ENCODE measurements at regions not wholly inside any gene's neighbourhood (a gene's known extent, or its start where the extent isn't known, plus 50 kb on each side); places are given as distances from the start of the nearest gene placed in this dataset.
A peak's percentile ranks its signal among the peaks of the same experiment; 100 is the strongest.
"Not testable (repeated sequence)": the region's sequence is repeated elsewhere in the genome, so short reads cannot be mapped to it uniquely, and the experiment has no call there.

DNA sequence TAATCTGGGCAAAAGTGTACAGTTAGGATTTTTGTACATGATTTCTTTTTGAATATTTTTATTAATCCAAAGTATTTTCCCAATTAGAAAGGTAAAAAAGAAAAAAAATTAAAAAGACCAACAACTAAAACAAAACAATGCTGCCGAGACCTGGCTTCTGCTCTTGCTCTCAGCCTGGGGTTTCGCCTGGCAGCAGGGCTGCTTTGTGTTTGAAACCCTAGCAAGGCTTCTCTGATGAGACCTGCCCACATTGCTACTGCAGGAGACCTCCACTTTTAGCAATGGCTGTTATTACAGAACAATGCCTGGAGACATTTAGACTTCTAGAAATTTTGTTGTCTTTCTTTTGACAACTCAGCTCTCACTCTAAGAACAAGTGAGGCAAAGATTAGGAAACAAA lies 1153.0 kb upstream of the TMEM132C start:
- no peak for DNase-seq

DNA sequence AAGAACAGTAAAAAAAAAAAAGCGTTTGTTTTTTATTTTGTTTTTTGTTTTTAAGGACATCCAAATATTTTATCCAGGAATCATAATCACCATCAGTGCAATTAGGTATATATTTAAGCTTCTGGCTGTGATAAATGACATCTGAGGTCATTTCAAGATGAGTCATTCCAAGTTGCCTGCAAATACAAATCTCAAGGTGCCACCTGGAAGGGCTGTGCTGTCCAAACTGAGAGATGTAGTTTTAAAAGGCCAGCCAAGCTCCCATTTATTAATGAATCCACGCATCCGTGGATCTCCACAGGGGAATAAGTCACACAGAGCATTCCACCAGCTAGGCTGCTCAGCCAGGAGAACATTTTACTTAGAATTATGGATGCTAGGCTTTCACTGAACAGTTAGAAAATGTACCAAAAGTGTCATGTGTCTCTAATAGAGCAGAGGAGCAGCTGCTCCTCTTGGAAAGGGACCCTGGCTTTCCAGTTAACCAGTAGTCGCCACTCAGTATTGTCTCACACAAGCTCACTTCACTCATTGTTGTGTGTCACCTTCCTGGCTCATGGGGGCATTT lies 1151.4 kb upstream of the TMEM132C start:
- DNase-seq, result no peak

DNA sequence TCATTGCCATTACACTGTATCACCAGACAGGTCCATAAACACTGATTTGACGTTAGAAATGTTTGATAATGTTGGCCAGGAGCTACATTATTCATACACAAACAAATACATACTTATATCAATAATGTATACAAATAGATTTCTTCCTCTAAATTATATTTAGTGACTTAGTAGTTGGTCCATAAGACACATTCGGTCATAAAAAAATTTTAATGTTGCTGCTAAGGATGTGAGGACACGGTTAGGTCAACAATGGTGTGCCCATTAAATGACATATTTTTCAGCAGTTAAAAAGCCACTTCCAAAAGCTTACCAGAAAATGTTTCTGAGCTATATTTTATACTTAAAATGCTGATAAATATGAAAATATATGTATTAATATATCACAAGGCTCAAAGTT lies 1148.7 kb upstream of the TMEM132C start:
- no peak for DNase-seq

DNA sequence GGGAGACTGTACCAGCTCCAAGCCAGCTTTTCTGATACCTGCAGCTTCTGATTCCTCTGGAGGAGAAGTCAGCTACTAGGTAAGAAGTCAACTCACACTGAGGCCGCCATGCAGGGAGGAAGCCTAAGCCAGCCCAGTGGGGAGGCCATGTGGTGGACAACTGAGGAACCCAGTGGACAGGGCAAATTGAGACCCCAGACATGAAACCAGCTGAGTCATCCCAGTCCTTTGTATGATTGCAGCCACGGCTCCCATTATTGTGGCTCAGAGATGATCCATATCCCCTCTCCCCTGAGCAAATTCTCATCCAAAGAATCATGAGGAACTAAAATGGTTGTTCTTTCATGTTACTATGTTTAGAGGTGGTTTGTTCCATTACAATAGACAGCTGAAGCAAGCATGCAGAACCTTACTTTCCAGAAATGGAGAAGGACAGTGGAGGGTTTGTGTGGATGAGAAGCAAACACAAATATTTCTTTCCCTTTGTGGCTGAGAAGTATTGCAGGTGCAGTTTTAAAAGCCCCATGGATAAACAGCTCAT lies 1147.3 kb upstream of the TMEM132C start:
- DNase-seq, result no peak

DNA sequence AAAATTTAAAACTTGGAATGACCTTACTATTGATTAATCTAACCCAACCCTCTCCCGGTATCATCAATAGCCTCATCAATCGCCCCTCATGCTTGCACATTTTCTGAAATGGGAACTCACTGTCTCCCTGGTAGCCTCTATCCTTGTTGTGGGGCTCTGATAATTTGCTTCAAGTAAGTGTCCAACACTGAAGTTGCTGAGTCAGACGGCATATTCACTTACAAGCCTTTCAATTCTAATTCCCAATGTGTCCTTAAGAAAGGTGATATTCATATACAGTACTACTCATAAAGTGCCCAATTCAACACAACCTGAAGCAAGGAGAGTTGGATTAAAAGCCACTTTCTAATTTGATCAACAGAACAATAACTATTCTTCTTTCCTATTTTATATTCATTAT lies 1146.1 kb upstream of the TMEM132C start:
- no peak for DNase-seq

DNA sequence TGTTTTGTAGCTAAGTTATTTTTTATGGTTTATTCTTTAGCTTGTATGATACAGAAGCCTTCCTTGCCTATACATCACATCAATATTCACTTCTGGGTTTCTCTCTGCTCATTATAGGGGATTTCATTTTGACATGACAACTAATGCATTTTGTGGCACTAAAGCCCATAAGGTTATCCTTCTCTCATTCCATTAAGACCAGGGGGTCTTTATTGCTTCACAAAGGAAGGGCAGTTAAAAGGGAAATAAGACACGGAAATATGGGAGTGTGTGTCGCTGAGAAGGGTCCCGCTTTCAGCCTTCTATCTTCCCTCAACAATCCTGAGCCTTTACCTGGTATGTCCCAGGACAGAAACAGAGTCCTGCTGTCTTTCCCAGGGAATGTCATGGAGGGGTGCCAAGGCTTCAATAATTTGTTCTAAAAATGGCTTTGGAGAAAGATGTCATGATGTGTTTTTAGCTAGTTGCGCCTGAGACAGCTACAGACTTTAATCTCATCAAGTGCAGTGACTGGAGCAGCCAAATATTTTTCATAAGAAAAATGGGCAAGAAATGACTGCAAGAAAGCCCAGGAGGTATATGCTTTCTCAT lies 1145.4 kb upstream of the TMEM132C start:
- DNase-seq, result no peak

DNA sequence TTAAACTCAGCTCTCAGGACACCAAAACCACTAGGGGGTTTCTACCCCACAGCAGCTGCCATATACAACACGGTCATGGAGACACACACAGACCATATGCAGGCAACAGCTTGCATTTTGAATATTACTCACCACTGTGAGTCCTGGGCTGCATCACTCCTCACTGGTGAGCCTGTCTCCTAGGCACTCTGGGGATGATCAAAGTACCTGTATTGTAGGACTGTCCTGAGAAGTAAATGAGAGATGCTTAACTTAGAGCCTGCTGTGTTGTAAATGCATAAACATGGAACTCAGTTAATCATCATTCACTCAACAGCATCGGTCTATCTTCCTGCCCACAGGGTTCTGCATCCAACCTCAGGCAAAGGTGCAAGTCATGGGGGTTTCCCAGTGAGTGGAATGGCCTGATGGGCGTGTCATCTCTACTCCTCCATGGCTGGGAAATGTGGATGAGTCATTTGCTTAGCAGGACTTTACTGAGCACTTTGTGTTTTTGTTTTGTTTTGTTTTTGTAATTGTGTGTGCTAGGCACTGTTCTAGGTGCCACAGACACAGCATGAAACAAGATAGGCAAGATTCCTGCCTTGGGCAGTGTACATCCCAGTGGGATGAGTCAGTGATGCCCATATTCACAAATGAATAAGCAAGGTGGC lies 1141.2 kb upstream of the TMEM132C start:
- no peak for DNase-seq

DNA sequence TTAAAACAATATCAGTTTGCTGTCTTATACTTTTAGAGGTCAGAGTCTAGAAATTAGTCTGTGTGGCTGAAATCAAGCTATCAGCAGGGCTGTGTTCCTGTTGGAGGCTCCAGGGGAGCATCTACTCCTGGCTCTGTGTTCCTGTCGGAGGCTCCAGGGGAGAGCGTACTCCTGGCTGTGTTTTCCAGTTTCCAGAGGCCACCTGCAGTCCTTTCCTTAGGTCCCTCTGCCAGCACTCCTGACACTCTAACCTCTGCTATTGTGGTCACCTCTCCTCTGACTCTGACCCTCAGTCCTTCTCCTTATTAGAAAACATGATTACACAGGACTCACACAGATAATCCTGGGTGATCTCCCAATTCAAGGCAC lies 1140.7 kb upstream of the TMEM132C start:
- DNase-seq, result no peak

DNA sequence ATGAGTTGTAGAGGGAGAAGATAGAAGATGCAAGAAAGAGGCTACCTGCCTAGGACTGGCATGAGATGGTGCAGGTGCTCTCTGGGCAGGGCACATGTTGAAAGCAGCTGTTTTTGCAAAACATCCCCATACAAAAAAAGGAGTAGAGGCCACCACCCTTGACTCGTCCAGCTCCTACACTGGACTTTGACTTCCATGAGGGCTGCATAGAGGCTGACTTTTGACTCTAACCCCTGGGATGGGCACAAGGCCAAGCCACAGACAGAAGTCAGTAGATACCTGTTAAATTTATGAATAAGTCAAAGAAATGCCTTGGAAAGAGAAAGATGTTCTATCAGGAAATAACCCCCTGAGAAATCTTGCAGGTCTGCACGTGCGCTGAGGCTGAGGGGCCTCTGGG lies 1139.1 kb upstream of the TMEM132C start:
- no peak for DNase-seq

DNA sequence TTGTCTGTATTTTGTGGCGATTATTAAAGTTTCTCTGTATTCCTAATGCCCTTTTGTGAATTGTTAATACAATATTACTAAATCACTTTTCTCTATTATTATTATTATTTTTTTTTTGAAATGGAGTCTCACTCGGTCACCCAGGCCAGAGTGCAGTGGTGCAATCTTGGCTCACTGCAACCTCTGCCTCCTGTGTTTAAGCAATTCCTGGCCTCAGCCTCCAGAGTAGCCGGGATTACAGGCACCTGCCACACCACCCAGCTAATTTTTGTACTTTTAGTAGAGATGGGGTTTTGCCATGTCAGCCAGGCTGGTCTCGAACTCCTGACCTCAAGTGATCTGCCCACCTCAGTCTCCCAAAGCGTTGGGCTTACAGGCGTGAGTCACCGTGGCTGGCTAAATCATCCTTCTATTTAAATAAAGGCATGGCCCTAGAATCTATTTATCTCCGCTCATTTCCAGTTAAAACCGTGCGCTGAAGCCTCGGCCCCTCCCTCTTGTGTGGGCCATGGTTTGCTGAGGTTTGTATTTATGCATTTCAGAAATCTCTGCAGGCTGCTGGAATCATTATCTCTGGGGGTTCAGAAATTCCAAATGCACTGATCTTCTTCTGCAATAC lies 1136.4 kb upstream of the TMEM132C start:
- no peak for DNase-seq

DNA sequence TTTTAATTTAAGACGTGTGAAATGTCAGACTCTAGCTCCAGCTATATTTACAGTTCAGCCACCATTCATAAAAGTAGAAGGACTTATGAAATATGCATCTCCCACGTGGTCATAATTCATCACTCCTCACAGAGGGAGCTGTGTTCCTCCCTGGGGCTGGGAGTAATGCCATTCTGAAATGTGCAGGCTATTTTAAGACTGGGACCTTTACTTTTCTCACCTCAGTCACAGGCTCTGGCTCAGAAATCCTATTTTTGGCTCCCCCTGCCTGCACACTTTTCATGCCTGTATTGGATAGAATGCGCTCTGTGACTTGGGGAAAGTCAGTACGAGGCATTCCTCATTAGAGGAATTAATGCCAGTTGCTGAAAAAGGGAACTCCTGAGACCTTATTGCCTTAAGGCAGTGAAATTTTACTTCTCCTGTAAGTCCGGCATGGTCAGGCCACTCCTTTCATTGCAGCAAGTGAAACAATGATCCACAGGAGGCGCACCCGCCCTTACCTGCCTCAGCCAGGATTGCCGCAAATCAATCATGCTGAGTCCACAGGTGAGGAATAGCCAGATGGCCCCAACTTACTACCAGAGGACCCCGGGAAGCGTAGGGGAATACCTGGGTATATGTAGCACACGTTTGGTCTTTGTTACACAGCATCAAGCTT lies 1133.2 kb upstream of the TMEM132C start:
- no peak for DNase-seq

DNA sequence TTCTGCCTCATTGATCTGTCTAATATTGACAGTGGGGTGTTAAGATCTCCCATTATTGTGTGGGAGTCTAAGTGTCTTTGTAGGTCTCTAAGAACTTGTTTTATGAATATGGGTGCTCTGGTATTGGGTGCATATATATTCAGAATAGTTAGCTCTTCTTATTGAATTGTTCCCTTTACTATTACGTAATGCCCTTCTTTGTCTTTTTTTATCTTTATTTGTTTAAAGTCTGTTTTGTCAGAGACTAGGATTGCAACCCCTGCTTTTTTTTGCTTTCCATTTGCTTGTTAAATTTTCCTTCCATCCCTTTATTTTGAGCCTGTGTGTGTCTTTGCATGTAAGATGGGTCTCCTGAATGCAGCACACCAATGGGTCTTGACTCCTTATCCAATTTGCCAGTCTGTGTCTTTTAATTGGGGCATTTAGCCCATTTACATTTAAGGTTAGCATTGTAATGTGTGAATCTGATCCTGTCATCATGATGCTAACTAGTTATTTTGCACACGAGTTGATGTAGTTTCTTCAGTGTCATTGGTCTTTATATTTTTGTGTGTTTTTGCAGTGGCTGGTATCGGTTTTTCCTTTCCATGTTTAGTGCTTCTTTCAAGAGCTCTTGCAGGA lies 1126.0 kb upstream of the TMEM132C start:
- not testable (repeated sequence) for DNase-seq

DNA sequence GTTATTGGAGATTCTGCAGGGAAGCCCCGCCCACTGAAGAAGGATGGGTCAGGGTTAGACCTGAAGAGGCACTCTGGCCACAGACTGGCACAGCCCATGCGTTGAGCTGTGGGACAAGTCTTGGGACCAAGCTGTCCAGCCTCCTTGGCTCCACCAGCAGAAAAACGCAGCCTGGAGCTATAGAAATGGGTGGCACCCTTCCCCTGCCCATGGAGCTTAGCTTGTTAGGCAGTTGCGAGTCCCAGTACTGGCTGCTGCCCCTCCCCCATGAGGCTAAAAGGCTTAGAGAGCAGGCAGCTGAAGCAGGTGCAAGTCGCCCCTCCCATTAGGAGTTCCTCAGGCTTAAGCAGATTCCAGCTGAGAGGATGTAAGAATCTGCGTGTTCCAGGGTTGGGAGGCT lies 1124.0 kb upstream of the TMEM132C start:
- no peak for DNase-seq

DNA sequence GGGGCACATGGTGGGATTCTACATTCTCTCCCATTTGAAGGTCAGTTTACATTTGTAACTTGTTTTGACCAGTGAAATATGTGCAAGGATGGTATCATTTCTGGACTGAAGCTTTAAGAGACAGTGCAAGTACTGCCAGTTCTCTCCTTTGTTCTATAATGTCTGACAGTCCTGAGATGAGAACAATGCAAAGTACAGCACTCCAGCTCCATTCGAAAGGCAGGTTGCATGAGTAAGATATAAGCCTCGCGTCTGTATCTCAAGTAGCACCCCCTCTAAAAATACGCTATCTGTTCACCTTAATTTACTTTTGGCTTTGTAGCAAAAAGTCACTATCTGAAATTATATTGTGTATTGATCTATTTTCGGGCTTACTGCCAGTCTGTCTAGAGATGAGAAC lies 1122.2 kb upstream of the TMEM132C start:
- DNase-seq, result no peak

DNA sequence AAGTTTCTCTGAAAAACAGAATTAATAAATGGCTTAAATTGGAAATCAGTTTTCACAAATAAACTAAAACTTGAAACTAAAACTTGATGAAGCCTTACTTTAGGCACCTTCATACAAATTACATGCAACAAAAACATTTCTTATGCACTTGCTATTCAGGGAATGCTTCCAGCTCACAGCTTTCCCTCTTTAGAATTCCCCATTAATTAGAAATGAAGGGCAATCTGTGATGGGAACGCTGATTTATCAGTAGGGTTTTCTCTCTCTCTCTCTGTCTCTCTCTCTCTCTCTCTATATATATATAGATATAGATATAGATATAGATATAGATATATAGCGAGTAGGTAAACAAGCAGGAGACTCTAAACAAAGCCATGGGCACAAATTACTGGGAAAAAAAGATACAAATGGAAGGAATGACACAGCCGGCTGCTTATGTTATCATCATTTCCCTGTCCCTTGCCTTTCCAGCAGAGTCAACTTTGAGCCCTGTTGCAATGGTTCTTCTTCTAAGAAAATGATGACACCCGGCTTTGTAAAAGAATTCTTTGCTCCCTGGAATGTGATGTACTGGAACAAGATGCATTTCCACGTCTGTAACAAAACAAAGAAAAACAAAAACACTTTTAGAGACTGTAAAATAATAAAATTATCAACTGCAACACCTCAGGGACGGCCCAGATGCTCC lies 1121.6 kb upstream of the TMEM132C start:
- no peak for DNase-seq

DNA sequence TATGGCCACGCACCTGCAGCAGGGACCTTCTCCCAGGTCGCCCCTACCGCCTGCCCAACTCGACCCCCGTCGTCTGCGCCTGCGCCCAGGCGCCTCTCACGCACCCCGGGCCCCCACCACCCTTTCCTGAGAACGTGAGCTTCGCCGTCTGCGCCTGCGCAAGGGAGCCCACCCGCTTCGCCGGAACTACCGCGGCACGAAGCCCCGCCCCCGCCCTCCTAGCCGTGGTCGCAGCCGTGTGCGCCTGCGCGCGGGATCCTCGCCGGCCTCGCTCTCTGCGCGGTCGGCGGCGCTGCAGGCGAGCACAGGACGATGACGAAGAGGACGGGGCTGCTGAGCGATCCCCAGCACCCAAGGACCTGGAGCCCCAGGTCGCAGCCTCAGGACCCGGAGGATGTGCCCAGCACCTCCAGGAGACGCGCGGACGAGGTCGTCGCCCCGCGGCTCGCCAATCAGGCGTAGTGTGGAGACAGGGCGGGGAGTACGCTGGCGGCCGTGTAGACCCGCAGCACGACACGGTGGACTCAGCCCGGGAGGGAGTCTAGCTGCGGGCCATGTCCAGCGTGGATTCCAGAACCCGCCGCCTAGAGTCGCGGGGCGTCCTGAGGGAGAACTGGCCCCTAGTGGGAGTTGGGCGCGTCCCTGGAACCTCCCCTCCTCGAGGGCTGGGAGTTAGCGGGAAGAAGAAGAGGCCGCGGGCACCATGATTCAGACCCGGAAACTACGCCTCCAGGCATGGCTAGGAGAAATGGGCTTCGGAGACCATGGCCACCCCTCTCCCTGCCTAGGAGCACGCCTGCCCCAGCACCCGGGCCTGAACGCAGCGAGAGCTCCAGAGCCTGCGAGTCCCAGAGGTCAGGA lies 1120.8 kb upstream of the TMEM132C start:
- peak in 49 of 51 donors; percentile 12 to 86 (median 50) for DNase-seq

DNA sequence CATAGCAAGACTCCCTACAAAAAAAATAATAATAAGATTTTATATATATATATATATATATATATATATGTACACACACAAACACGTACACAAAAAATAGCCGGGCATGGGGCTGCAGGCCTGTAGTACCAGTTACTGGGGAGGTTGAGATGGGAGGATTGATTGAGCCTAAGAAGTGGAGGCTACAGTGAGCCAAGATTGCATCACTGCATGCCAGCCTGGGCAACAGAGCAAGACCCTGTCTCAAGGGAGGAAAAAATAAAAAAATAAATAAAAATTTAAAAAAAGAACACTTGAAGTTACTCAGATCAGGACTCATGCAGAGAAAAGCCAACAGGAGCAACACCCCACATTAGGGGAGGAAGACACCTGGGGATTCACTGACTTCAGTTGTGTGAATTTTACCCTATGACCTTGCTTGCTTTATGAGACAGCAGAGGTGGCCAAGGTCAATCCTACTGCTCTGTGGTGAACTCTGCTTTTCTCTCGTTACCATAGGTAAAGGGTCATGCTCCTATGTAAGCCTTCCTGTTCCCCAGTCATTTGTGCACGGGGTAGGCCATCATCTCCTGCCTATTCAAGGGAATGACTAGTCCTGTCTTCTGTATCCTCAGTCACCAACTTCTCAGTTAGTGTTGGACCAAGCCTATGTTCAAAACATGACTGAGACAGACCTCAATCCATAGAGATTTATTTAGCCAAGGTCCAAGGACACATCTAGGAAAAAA lies 1119.8 kb upstream of the TMEM132C start:
- DNase-seq, result no peak

DNA sequence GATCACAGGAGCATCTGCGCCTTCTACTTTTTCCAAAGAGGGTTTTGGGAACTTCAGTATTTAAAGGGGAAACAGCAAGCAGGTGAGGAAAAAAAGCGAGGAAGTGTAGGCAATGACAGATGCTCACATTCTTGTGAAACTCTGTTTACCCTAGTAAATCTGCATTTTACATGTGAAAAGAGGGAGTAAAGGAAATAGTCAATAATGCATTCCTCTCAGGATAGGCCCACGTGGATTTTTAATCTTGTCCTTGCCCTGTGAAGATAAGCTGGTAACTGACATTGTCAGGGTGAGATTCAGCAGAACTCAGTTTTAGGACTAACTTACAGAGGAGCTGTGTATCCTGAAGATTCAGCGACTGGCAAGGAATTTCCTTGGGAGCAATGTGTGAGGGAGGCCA lies 1119.2 kb upstream of the TMEM132C start:
- DNase-seq, result no peak

DNA sequence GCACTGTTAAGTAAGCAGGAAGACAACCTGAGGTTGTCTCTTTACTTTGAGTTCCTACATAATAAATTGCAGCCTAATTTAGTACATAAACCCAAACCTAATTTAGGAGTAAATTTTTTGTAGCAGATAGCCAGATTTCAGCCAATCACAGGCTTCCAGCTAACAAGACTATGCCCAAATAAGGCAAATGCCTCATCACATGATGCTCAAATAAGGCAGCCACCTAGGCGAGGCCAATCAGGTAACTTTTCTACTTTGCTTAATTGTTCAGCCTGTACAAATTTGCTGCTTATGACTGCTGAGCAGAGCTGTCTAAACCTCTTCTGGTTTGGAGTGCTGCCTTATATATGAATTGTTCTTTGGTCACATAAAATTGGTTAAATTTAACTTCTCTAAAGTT lies 1118.7 kb upstream of the TMEM132C start:
- no peak for DNase-seq

Data from hypothalamus (tissue), 51 donors.